Right lung (tissue), 2 donors: ENCODE measurements at regions not wholly inside any gene's neighbourhood (a gene's known extent, or its start where the extent isn't known, plus 50 kb on each side); places are given as distances from the start of the nearest gene placed in this dataset.
"Not testable (repeated sequence)": the region's sequence is repeated elsewhere in the genome, so short reads cannot be mapped to it uniquely, and the experiment has no call there.

ENCODE experiments used
- DNase-seq, 2 donors: peaks; one replicate each; pipeline ENCODE4 v3.0.0-alpha.2; 2013

DNA sequence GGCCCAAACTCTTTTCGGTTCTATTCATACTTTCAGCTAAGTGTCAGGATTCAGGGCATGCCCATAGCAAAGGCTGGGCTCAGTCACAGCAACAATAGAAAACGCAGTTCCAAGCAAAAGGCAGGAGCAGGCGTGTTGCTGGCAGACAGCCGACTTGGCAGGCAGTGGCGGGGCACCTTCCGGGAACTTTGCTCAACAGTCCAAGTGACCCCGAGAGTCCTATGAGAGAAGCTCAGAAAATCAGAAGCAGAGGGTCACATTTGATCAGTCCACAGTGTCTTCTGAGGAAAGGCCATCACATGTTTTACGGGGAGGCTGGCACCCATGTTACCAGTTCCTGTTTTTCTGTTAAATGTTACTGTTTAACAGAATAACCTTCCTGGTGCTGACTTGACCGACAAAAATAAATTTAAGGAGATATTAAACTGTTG, 115.0 kb downstream of the DACT1 start:
- peak; percentile 68 to 74 for DNase-seq

DNA sequence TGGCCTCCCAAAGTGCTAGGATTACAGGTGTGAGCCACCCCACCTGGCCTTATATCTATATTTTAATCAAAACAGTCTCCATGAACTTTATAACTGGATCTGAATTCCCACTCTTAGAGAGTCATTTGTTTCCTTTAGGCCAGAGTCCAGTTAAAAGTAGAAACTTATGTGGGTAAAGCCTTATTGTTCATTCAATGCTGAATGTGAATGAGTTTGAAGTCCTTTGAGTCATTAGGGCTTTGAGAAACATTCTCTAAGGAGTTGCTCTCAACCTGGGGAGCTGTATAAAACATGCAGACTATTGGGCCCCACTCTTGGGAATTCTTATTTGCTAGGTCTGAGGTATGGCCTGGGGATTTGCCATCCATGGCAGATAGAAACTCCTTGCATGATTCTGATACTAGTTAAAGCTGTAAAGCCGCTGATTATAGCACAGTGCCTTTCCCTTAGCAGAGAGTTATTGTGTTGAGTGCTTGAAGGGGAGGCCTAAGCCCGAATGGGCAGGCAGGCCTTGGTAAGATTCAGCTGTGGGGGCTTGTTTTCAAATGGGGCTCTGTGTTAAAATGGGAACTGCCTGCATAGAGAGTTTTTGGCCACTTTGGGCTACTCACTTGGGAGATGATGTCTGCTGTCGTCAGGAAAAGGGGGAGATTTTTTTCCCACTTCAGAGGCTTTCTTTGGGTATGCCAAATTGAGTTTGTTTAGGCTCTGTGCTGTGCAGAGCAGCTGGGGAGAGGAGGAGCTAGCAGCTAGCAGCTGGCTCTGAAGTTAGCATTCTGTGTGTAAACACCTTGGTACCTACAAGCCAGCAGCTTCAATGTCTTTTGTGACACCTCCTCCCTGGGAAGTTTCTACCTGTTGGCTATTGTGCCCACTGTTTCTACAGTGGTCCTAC, 117.5 kb downstream of the DACT1 start:
- no peak for DNase-seq

DNA sequence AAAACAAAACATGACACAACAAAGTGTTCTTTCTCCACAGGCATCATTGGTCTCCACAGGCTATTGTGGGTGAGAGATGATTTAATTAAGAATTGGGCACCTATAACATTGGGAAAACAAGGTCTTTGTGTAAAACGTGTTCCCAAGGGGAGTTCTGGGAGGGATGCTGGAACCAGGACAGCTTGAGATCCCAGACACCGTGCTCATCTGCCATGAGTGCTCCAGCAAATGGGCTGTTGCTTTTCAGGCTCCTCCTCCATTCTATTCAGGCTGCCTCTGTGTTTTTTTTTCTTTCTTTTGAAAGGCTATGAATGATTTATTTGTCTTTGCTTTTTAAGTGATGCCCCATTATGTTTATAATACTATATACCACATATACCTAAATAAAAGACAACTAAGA, 122.4 kb downstream of the DACT1 start:
- no peak for DNase-seq

DNA sequence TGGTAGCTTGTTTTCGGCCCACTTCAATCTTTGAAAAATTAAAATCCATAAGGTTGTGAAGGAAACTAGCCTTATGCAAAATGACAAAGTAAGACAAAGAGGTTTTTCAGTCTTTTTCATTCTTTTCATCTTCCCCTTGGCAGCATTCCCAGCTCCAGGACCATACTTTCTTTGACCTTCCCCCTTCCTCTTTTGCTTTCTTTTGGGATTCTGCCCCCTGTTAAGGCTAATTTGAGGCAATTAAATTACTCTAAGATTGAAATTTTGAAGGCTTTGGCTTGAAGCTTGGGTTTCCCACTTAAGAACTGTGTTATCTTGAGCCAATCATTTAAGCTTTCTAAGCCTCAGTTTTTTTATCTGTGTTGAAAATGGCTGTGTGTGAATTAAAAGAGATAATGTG, 124.9 kb downstream of the DACT1 start:
- no peak for DNase-seq

DNA sequence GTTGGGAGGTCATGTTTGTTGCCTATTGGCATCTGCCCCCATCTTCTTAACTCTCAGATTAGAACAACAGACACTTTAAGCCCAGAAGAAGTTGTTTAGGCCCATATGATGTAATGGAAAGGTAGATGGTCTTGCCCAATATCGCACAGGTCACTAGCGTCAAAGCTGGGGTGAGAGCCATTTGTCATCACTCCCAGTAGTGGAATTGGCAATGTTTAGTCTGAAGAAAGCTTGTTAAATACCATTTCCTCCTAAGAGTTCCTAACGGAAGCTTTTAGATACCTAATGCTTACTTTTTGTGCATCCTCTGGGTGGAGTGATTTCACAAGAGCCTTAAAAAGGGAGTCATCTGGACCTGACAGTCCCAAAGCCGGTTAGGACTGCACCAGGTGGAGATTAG, 125.4 kb downstream of the DACT1 start:
- DNase-seq, result no peak

DNA sequence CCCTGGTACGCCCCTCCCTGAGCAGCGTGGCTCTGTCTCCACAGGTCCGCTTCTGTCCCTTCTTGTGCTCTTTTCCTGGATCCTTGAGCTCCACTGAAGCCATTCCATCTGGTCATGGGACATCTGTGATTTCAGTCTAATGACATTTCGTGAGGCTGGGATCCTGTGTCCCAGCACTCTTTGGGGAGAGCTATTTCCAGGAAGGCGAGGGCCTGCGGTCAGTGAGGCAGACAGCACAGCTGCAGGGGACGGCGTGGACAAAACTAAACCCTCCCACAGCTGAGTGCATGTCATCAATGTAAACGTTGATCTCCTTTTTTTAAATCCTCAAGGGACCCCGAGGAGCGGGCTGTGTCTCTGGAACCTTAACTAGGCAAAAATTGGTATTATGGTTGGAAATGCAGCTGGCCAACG, 127.7 kb downstream of the DACT1 start:
- no peak for DNase-seq

DNA sequence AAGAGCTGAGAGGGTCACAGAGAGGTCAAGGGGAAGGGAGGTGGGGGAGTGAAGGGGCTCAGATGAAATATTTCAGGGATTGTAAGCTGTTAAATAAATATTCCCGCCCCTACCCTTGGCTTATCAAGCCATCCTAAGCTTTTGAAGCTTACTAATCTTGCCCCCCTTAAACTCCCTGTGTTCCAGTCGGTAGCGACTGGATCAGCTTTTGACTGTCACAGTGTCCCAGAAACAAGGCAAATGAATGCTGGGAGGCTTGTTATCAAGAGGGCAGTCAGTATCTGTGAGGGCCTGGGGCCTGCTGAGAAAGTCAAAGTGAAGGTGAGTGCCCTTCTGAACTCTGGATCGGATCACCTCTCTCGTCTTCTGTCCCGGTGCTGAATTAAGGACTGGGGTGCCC, 128.1 kb downstream of the DACT1 start:
- no peak for DNase-seq

DNA sequence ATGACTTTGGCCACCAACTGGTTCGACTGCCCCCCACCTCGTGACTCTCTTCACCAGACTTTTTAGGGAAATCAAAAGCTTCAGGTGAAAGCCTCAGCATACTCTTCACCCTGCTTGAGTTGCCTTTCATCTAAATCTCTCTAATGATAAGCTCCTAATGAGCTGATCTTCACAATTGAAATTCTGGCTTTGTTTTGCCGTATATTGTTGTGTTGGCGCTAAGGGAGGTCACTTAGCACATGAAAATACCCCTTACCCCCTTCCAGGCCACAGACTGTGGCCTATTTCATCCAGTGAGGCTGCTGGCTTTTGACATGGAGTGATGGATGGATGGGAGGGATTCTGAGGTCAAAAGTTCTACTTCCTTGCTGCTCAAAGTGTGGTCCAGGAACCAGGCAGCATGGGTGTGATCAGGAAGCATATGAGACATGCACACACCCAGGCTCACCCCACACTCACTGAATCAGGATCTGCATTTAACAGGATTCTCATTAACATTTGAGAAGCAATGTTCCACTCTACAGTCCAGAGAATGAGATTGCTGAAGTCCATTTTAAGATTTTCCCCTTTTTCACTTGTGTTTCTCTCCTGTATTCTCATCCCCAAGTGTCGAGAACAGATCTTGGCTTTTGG, 131.4 kb downstream of the DACT1 start:
- DNase-seq, result no peak

DNA sequence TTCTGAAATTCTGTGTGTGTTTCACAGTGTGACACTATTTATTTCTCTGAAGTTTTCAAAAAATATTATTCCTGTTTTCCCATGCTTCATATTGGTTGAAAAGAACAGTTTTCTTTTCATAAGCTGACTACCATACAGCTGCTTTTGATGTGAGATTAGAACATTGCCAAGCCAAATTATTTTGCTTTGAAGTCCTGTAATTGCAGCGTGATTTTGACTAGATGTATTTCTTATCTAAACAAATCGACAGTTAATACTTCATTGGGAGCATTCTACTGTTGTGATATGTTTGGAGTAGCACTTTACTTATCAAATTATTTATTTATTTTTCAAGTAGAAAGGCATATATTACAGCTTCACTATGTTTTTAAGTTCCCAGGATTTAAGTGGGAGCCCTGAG, 132.0 kb downstream of the DACT1 start:
- no peak for DNase-seq

DNA sequence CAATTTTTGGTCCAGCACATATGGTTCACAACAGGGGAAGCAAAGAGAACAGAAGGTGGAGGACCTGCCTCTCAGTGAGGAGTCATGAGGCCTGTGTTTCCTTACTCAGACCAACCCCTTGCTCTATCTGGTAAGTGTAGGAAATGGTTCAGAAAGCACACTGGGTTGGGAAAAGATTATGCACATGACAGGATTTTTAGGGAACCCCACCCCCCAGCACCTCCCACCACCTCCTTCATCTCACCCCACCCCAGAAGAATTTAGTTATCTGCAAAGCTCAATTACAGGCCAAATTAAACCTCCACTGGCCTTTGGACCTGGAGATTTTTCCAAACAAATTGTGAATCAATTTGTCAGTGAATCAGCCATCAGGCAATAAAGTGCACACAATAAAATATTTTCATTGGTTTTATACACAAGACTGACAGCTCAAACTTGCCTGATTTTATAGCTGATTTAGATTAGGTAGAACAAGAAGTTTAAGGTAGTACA, 132.8 kb downstream of the DACT1 start:
- no peak for DNase-seq

DNA sequence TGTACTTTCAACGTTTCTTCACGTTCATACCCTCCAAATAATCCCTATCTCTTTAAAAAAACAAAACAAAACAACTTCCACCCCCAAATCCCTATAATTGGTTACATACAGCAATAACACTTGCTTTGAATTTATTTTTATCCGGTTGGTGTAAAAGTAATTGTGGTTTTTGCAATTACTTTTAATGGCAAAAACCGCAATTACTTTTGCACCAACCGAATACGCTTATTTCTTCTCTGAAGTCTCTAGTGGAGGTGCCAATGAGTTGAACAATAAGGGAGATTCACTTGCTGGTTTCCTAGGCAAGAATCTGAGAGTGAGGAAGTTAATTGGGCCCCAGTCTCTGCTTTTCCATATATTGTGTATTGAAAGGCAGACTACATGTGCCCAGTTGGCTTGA, 133.3 kb downstream of the DACT1 start:
- no peak for DNase-seq

DNA sequence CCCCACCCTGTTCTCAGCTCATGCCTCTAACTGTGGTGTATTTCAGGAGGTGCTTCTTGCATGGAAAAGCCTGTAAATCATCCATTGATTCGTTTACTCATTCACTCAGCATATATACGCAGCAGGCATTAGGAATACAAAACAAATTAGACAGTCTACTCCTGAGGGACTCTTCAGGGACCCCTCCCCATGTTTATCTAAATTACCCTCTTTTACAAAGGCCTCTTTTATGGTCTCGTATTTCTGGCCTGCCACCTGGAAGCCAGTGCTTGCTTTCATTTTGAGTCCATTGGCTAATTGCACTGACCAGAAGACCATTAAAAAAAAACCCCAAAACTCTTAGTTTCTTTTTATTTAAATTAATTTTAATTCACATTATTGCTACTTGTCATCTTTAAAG, 134.4 kb downstream of the DACT1 start:
- no peak for DNase-seq

DNA sequence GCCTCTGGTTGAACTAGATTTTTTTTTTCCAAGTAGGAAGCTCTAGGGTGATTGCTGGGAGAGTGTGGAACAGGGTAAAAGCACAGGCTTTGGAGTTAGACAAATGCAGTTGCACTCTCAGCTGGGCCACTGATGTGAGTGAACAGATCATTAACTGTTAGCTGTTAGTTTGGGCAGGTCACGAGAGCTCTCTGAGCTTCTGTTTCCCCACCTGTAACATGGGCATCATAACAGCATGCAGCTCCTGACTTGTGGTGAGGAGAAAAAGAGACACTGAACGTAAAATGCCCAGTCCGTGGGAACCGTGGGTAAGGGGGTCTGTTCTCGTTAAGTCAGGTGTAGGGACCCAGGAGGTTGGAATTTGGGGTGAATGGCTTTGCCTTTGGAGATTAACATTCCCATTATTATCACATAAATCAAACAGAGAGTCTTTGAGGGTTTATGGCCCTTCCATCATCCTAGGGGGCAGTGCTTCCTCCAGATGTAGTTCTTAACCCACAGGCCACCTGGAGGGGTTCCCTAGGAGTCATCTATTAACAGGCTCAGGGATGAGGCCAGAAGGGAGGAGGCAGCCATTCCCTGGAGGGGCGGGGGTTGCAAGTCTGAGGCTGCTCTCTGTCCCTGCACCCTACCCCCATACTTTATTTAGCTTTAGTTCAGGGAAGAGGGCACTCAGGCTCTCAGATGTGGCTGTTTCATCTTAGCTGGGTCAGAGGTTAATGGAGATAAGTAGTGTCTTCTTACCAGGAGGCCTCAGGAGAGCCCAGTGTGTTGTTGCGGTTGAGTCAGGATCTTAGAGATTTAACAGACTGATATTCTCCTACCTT, 135.2 kb downstream of the DACT1 start:
- DNase-seq, result no peak

DNA sequence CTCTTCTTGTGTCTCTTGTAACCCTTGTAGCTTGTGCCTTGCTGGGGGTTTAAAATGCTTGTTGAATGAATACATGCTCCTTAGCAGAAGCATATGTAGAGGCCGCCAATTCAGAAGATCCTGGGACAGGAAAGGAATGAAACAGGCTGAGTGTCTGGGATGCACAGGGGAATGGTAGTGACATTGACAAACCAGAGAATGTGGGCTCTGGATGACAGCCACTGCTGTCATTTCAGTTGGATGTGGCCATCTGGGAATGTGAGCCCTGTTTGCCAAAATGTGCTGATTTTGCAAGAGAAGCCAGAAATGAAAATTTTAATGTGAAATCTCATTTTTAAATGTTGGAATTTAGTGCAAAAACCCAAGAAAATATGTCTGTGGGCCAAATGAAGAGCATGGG, 136.8 kb downstream of the DACT1 start:
- DNase-seq, result no peak

DNA sequence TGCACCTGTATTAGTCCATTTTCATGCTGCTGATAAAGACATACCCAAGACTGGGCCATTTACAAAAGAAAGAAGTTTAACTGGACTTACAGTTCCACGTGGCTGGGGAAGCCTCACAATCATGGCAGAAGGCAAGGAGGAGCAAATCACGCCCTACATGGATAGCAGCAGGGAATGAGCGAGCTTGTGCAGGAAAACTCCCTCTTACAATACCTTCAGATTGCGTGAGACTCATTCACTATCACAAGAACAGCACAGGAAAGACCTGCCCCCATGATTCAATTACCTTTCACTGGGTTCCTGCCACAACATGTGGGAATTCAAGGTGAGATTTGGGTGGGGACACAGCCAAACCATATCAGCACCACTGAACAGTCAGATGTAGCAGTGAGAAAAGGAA, 137.4 kb downstream of the DACT1 start:
- not testable (repeated sequence) for DNase-seq

DNA sequence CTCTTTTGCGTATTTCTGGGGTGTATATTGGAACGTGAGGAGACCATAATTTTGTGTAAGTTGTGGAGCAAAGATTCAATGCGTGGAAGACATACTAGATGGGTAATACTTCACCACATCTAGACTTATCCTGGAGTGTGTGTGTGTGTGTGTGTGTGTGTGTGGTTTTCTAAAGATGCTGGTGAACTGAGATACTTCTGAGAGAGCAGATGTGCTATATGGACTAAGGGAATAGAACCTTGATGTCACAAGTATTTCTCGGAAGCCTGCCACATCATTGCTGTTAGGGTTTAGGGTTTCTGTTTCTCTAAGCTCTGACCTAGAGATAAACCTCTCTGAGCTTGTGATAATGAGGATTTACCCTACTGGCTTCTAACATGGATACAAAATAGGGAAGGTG, 138.8 kb downstream of the DACT1 start:
- no peak for DNase-seq

DNA sequence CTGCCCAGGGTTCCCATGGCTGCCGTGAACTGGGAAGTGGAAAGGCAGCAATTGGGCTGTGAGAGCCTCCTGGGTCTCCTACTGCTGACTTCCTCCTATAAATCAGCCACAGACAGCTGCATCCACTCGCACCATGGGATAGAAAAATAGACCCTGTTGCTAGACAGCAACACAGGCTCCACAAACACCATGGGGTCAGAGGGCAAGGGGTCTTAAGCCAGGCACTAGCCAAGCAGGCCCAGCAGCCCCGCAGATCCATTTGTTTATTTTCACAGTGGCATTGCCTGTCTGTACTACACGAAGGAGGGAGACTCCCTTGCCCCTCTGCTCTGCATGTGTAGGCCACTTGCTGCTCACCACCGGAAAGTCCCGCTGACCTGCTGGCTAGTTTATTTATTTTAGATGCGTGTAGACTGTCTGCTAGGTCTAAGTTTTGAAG, 139.8 kb downstream of the DACT1 start:
- DNase-seq, result no peak

DNA sequence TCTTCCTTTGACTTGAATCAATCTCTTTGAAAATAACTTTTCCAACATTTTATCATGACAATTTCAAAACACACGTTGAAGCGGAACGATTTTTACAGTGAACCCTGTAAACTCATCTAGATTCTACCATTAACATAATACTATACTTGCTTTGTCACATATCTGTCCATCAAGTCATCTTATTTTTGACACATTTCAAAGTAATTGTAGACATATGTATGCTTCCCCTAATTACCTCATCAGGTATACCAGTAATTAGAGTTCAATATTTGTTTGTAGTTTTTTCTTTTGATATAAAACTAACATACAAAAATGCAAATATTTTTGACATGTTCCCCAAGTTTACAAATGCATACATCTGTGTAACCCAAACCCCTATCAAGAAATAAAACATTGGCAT, 140.4 kb downstream of the DACT1 start:
- DNase-seq, result no peak

DNA sequence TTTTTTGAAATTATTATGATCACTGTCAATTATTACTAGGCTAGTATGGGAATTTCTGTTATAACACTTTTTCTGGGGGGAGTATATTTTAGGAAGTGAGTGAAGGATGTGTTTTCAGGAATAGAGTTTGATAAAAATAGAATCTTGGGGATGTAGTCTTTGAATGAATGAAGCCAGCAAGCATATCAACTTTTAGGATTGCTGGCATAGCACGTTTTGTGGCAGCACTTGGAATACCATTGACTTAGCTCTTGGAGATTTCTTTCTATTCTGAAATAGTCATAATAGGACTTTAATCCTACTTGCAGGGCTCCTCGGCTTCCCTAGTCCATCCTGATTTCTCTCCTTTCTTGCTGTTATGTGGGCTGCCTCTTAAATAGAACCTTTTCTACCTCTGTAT, 141.6 kb downstream of the DACT1 start:
- no peak for DNase-seq

DNA sequence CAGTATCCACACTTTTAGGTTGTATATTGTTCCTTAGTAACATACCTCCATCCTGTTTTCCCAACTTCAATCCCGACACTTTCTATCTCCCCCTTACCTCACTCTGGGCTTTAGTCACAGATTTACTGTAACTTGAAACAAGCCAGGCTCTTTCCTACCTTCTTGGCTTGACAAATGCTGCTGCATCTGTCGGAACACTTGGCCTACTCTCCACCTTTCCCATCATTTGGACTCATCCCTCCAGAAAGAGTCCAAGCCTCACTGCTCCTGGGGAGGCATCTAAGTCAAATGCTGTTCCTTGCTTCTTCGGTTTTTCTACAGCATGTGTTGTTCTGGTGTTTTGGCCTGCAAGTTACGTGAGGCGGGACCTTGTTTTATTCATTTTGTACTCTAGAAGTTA, 142.4 kb downstream of the DACT1 start:
- DNase-seq, result no peak

DNA sequence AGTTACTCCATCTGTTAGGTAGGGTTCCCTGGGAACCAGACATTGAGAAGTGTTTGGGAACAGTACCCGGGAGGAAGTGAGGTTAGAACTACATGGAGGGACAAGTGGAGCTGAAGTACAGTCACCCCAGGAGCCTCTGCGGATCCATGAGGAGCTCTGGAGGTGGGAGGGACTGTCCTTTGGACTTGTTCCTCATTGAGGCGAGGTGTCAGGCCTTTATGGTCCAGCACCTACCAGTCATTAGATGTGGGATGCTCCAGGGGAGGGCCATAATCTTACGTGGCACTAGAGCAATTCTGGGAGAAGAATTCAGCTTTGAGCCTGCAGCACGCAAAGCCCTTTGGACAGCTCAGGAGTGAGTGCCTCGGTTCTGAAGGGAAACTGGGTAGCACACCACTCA, 142.8 kb downstream of the DACT1 start:
- no peak for DNase-seq

DNA sequence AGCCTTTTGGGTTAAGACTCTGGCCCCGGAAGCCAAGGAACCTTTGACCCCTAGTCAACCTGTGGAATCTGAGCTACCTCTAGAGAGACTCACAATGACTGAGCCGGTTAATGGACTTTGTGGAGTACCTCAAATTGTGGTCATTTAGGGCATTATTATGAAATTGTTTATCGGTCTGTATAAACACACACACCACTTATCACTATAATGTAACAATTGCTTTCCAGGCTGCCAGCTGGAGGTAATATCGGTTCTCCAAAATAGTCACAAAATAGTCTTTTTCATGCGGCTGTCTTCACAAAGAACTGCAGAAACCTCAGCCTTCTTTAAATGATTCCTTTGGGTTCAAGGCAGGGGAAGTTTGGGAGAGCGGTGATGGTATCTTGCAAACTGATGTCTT, 144.2 kb downstream of the DACT1 start:
- no peak for DNase-seq
